Uterus (tissue), 3 donors: ENCODE measurements at regions not wholly inside any gene's neighbourhood (a gene's known extent, or its start where the extent isn't known, plus 50 kb on each side); places are given as distances from the start of the nearest gene placed in this dataset.

Source experiments
- DNase-seq, 2 donors: peaks; one replicate each; pipeline ENCODE4 v3.0.0-alpha.2; 2019 to 2020
- H3K27ac ChIP-seq, 2 donors: fragments of 200-600 bp; sonication (generic); 1 replicate in 1 of 2; 2 replicates in 1 of 2; pipeline ENCODE4 v1.5.1; 2016 to 2018
- H3K27me3 ChIP-seq, 2 donors: fragments of 200-600 bp; sonication (generic); one replicate each; pipeline ENCODE4 v1.5.1; 2018 to 2019; ENCODE audit warnings: control low read depth in 1 of 2
- H3K36me3 ChIP-seq, 2 donors: fragments of 200-600 bp; sonication (generic); one replicate each; pipeline ENCODE4 v1.5.1; 2019; ENCODE audit warnings: control low read depth in 1 of 2
- H3K4me1 ChIP-seq, 2 donors: fragments of 200-600 bp; sonication (generic); one replicate each; pipeline ENCODE4 v1.5.1; 2018 to 2019; ENCODE audit warnings: control low read depth in 1 of 2
- H3K4me3 ChIP-seq, 2 donors: fragments of 200-600 bp; sonication (generic); 1 replicate in 1 of 2; 2 replicates in 1 of 2; pipeline ENCODE4 v1.5.1; 2018 to 2019; ENCODE audit warnings: mild to moderate bottlenecking in 1 of 2
- H3K9me3 ChIP-seq, 2 donors: fragments of 200-600 bp; sonication (generic); one replicate each; pipeline ENCODE4 v1.5.1; 2019; ENCODE audit warnings: control low read depth in 1 of 2
- CTCF ChIP-seq, 4 experiments: fragments of 200-600 bp in 2 of 4; fragments of 450-650 bp in 2 of 4; sonication (generic) in 2 of 4; IDR thresholded peaks; one replicate each; pipeline ENCODE4 v1.5.1; 2016 to 2019; ENCODE audit warnings: antibody characterized with exemption in 4 of 4, mild to moderate bottlenecking in 2 of 4, moderate library complexity in 1 of 4
- POLR2A ChIP-seq, 2 donors: fragments of 450-650 bp; IDR thresholded peaks; one replicate each; pipeline ENCODE4 v1.6.1; 2016; ENCODE audit warnings: antibody characterized with exemption in 2 of 2, mild to moderate bottlenecking in 1 of 2, moderate library complexity in 1 of 2
- intact Hi-C: fragments of 100-400 bp; cut with DNase I; formaldehyde crosslinking; loops from one replicate; pipeline ENCODE4 v1.15.1; 2023; ENCODE audit warnings: low total_unique reads
- donor health status: DM: yes; HTN: yes; CAD: no.

GRCh38 chr3:79937567-79937966 is 169.8 kb upstream of the ROBO1 start:
- no peak overlapping the region for H3K27ac ChIP-seq
- H3K9me3 ChIP-seq, result peaks cover 0 to 2% of the 10 kb centered on the region in 2 donors
- H3K4me3 ChIP-seq, result no peak overlapping the region
- no peaks in the 10 kb centered on the region for H3K36me3 ChIP-seq
- no peaks in the 10 kb centered on the region for H3K27me3 ChIP-seq
- TF ChIP-seq POLR2A (IDR thresholded peaks at IDR 0.05), result no peak
- TF ChIP-seq CTCF (IDR thresholded peaks at IDR 0.05), result no peak
- no peaks in the 10 kb centered on the region for H3K4me1 ChIP-seq
- intact Hi-C loops, result no loop called here
- no peak for DNase-seq

- H3K27me3 ChIP-seq, result no peaks in the 10 kb centered on the region
- H3K36me3 ChIP-seq, result no peaks in the 10 kb centered on the region
- no peaks in the 10 kb centered on the region for H3K4me1 ChIP-seq
- intact Hi-C loops, result no loop called here
- no peak overlapping the region for H3K27ac ChIP-seq
- no peaks in the 10 kb centered on the region for H3K9me3 ChIP-seq
- H3K4me3 ChIP-seq, result no peak overlapping the region
- no peak for TF ChIP-seq CTCF (IDR thresholded peaks at IDR 0.05)
- no peak for TF ChIP-seq POLR2A (IDR thresholded peaks at IDR 0.05)
- DNase-seq, result no peak
Measured at GRCh38 chr3:79930196-79930595, 162.4 kb upstream of the ROBO1 start.

DNA sequence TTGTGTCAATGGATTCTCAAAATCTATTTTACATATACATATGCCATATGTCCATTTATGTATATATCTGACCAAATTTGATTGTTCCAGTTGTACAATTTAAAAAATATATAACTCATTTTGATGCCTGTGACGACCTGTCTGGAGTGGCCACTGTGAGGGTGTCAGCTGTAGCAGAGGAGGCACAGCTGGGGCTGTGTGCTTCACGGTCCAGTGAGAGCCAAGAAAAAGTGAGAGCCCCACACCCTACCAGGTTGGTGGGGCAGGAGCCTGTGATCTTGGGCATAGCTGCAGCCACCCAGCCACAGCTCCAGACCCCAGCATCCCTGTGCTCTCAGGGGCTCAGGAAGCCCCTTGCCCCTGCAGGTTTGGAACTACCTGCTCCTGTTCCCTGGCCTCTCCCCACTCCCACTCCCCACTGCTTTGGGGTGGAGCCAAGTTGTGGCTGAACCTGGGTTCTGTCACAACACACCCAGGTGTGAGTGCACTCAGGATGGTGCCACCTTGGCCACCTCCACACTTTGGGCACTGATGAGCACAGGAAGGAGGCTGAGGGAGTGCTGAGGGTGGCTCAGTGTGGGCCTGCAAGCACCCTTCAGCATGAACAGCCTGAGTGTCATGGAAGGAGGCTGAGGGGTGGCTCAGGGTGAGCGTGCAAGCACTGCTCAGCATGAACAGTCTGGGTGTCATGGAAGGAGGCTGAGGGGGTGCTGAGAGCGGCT is 161.1 kb upstream of the ROBO1 start:
- DNase-seq, result no peak
- intact Hi-C loops, result no loop called here

GRCh38 chr3:79926522-79926921 is 158.7 kb upstream of the ROBO1 start:
- TF ChIP-seq POLR2A (IDR thresholded peaks at IDR 0.05) (no peak), CTCF (IDR thresholded peaks at IDR 0.05) (no peak)
- H3K27ac ChIP-seq, result no peak overlapping the region
- H3K4me1 ChIP-seq, result no peaks in the 10 kb centered on the region
- no peak for DNase-seq
- no peaks in the 10 kb centered on the region for H3K9me3 ChIP-seq
- H3K27me3 ChIP-seq, result no peaks in the 10 kb centered on the region
- no peaks in the 10 kb centered on the region for H3K36me3 ChIP-seq
- no peak overlapping the region for H3K4me3 ChIP-seq
- intact Hi-C loops, result no loop called here

More for the DNA sequence above, 161.1 kb upstream of the ROBO1 start:
- H3K36me3 ChIP-seq, result no peaks in the 10 kb centered on the region
- TF ChIP-seq CTCF (IDR thresholded peaks at IDR 0.05) (no peak), POLR2A (IDR thresholded peaks at IDR 0.05) (no peak)
- no peak overlapping the region for H3K4me3 ChIP-seq
- no peaks in the 10 kb centered on the region for H3K27me3 ChIP-seq
- no peaks in the 10 kb centered on the region for H3K9me3 ChIP-seq
- no peaks in the 10 kb centered on the region for H3K4me1 ChIP-seq
- H3K27ac ChIP-seq, result no peak overlapping the region

DNA sequence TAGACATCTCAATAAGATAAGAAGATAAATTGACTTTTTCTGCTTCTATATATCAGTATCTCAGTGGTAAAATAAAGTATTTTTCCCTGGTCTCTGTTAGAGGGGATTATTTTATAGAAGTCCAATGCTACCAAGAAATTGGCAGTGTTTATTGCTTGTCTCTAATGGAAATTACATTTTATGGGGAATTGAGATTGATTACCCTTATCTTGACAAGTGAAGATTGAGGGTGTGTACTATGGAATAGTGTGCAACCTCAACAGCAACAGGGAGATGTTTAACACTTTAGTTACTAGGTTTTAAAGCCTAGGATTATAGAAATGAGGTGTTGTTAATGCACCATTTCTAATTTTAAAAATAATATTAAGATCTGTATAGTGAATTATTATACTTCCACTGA is 154.8 kb upstream of the ROBO1 start:
- Histone ChIP-seq H3K9me3 (no peaks in the 10 kb centered on the region), H3K27ac (no peak overlapping the region), H3K4me3 (no peak overlapping the region), H3K36me3 (no peaks in the 10 kb centered on the region), H3K27me3 (no peaks in the 10 kb centered on the region), H3K4me1 (no peaks in the 10 kb centered on the region)
- TF ChIP-seq POLR2A (IDR thresholded peaks at IDR 0.05), result no peak
- TF ChIP-seq CTCF (IDR thresholded peaks at IDR 0.05), result no peak
- no peak for DNase-seq
- intact Hi-C loops, result no loop called here
